B cell (primary cell): ENCODE measurements at regions not wholly inside any gene's neighbourhood (a gene's known extent, or its start where the extent isn't known, plus 50 kb on each side); places are given as distances from the start of the nearest gene placed in this dataset.

Source experiments
- CTCF ChIP-seq: fragments of 200-600 bp; IDR thresholded peaks from one replicate; pipeline ENCODE4 v1.8.0; 2022; ENCODE audit warnings: antibody characterized with exemption, mild to moderate bottlenecking
- EZH2 ChIP-seq: IDR thresholded peaks from 2 replicates; pipeline ENCODE4 v1.6.1; 2012; ENCODE audit warnings: borderline replicate concordance, low read depth, mild to moderate bottlenecking, moderate library complexity, low read length; ENCODE audit not compliant: insufficient read depth, poor library complexity, severe bottlenecking

- TF ChIP-seq CTCF: no peak
- no peak for TF ChIP-seq EZH2
These were observed 697.2 kb downstream of the EFNB2 start for GRCh38 chr13:105838231-105838630.
